ENCODE measurements at regions not wholly inside any gene's neighbourhood (a gene's known extent, or its start where the extent isn't known, plus 50 kb on each side); places are given as distances from the start of the nearest gene placed in this dataset.

- TF ChIP-seq POLR2AphosphoS5 (IDR thresholded peaks at IDR 0.05) (no peak), EP300 (IDR thresholded peaks at IDR 0.05) (no peak), POLR2A (IDR thresholded peaks at IDR 0.05) (no peak)
- TF ChIP-seq, protein P1, sequence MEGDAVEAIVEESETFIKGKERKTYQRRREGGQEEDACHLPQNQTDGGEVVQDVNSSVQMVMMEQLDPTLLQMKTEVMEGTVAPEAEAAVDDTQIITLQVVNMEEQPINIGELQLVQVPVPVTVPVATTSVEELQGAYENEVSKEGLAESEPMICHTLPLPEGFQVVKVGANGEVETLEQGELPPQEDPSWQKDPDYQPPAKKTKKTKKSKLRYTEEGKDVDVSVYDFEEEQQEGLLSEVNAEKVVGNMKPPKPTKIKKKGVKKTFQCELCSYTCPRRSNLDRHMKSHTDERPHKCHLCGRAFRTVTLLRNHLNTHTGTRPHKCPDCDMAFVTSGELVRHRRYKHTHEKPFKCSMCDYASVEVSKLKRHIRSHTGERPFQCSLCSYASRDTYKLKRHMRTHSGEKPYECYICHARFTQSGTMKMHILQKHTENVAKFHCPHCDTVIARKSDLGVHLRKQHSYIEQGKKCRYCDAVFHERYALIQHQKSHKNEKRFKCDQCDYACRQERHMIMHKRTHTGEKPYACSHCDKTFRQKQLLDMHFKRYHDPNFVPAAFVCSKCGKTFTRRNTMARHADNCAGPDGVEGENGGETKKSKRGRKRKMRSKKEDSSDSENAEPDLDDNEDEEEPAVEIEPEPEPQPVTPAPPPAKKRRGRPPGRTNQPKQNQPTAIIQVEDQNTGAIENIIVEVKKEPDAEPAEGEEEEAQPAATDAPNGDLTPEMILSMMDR (IDR thresholded peaks at IDR 0.05), result no peak
Measured at GRCh38 chr20:50259705-50260478, 69.3 kb downstream of the CEBPB start.

Measured in gastroesophageal sphincter (tissue), 3 donors.